ENCODE measurements at regions not wholly inside any gene's neighbourhood (a gene's known extent, or its start where the extent isn't known, plus 50 kb on each side); places are given as distances from the start of the nearest gene placed in this dataset.

GRCh38 chr2:181764095-181764963, 84.0 kb upstream of the NEUROD1 start:
- H3K4me3 Mint-ChIP-seq: no peak overlapping the region
- CTCF ChIA-PET: no interaction called here

DNA sequence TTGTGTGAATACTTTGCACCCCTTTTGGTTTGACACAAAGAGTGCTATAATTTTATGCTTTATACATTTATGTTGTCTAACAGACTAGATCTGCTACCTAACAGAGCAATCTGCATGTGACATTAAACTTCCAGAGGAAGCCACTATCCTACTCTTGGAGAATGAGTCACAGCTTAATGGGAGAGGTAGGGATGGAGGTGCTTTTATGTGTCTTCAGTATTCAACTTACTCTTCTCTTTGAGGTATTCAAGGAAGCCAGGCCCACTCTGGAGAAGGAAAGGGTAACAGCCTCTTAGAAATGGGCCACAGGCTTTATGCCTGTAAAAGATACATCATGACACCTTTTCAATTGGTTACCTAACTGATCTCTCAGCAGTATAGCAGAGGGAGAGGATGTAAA, 85.8 kb upstream of the NEUROD1 start:
- Mint-ChIP-seq H3K4me1 (ENCODE audit: low read depth) (no peaks in the 10 kb centered on the region), H3K27ac (no peak overlapping the region), H3K9me3 (no peaks in the 10 kb centered on the region), H3K27me3 (no peaks in the 10 kb centered on the region), H3K4me3 (no peak overlapping the region), H3K36me3 (ENCODE audit: low read depth) (no peaks in the 10 kb centered on the region)
- intact Hi-C loops (cut with micrococcal nuclease): no loop called here
- DNase-seq: no peak
- ChIA-PET CTCF (interaction anchor here (1.4 kb wide), 1 partner anchor 188 kb away, joined by 4 read pairs; no protein-coding TSS in a partner anchor), POLR2A (no interaction called here)
- ATAC-seq: no peak
- no peak for TF ChIP-seq CTCF (IDR thresholded peaks at IDR 0.05)

More at GRCh38 chr2:181764095-181764963, 84.0 kb upstream of the NEUROD1 start:
- H3K4me1 Mint-ChIP-seq (ENCODE audit: low read depth): no peaks in the 10 kb centered on the region
- no peak for ATAC-seq
- DNase-seq: no peak
- no peak for TF ChIP-seq CTCF (IDR thresholded peaks at IDR 0.05)
- intact Hi-C loops (cut with micrococcal nuclease): no loop called here
- POLR2A ChIA-PET: no interaction called here
- no peaks in the 10 kb centered on the region for H3K9me3 Mint-ChIP-seq
- no peaks in the 10 kb centered on the region for H3K27me3 Mint-ChIP-seq
- H3K36me3 Mint-ChIP-seq (ENCODE audit: low read depth): no peaks in the 10 kb centered on the region
- H3K27ac Mint-ChIP-seq: no peak overlapping the region

DNA sequence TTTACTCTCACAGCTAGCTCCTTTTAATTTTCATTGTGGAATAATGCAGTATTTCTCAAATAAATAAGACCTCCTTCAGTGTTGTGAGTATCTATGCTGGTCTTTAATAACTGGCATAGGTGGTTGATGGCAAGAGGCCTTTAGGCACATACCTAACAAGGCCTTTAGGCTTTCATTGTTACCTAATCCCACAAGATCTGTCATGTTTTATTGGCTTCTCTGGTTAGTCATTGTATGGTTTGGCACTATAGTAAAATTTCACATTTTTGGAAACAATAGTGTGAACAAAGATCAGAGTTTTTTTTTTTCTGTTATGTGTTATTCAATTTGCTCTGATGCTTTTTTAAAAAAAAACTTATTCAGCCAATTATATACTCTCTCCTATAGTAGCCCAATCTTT, 89.8 kb upstream of the NEUROD1 start:
- intact Hi-C loops (cut with micrococcal nuclease): no loop called here
- Mint-ChIP-seq H3K9me3 (no peaks in the 10 kb centered on the region), H3K4me1 (ENCODE audit: low read depth) (peaks cover 5% of the 10 kb centered on the region), H3K27ac (no peak overlapping the region), H3K36me3 (ENCODE audit: low read depth) (no peaks in the 10 kb centered on the region), H3K4me3 (no peak overlapping the region), H3K27me3 (peaks cover 5% of the 10 kb centered on the region)
- ChIA-PET CTCF (no interaction called here), POLR2A (no interaction called here)
- TF ChIP-seq CTCF (IDR thresholded peaks at IDR 0.05): no peak
- DNase-seq (no peak), ATAC-seq (no peak)

DNA sequence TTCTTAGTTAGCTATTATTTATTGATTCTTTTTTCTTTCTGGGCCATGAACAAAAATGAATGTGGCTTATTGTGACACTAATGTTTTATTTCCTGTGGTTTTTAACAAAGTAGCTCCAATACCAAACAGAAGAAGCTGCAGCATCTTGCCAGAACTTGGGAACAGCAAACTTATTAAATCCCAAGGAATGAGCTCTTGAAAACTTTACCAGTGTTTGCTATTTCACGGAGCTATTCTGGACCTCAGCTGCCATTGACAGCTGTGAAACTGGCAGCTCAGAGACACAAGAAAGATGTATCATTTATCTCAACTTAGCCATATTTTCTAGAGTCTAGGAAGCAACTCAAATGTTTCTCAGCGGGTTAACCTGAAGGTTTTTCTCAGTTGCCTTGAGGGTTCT, 91.0 kb upstream of the NEUROD1 start:
- no peaks in the 10 kb centered on the region for H3K36me3 Mint-ChIP-seq (ENCODE audit: low read depth)
- intact Hi-C loops (cut with micrococcal nuclease): no loop called here

More for the DNA sequence above, 91.0 kb upstream of the NEUROD1 start:
- ATAC-seq (no peak), DNase-seq (no peak)
- ChIA-PET CTCF (interaction anchor here (1.6 kb wide), 1 partner anchor 9 kb away, joined by 5 read pairs; no protein-coding TSS in a partner anchor), POLR2A (no interaction called here)
- Mint-ChIP-seq H3K27ac (no peak overlapping the region), H3K27me3 (peaks cover 5% of the 10 kb centered on the region), H3K4me3 (no peak overlapping the region), H3K4me1 (ENCODE audit: low read depth) (peaks cover 5% of the 10 kb centered on the region), H3K9me3 (no peaks in the 10 kb centered on the region)
- TF ChIP-seq CTCF (IDR thresholded peaks at IDR 0.05): no peak

All from activated CD8-positive, alpha-beta T cell treated with anti-CD3 and anti-CD28 coated beads for 36 hours (primary cell).